OCI-LY1 (cell line): ENCODE measurements at regions not wholly inside any gene's neighbourhood (a gene's known extent, or its start where the extent isn't known, plus 50 kb on each side); places are given as distances from the start of the nearest gene placed in this dataset.

ENCODE experiments used
- EZH2 ChIP-seq: fragments of 200-600 bp; sonication (generic), shearing (Covaris generic); IDR thresholded peaks from 2 replicates; pipeline ENCODE4 v1.8.0; 2017; ENCODE audit warnings: borderline replicate concordance, mixed run types, mild to moderate bottlenecking, antibody characterized with exemption, low read length, moderate library complexity, mixed read lengths
- TF ChIP-seq, protein P1 (sequence below): fragments of 200-600 bp; sonication (generic), shearing (Covaris generic); IDR thresholded peaks from 2 replicates; pipeline ENCODE4 v1.5.1; 2017; ENCODE audit warnings: mild to moderate bottlenecking, antibody characterized with exemption, low read length, moderate library complexity, mixed read lengths

DNA sequence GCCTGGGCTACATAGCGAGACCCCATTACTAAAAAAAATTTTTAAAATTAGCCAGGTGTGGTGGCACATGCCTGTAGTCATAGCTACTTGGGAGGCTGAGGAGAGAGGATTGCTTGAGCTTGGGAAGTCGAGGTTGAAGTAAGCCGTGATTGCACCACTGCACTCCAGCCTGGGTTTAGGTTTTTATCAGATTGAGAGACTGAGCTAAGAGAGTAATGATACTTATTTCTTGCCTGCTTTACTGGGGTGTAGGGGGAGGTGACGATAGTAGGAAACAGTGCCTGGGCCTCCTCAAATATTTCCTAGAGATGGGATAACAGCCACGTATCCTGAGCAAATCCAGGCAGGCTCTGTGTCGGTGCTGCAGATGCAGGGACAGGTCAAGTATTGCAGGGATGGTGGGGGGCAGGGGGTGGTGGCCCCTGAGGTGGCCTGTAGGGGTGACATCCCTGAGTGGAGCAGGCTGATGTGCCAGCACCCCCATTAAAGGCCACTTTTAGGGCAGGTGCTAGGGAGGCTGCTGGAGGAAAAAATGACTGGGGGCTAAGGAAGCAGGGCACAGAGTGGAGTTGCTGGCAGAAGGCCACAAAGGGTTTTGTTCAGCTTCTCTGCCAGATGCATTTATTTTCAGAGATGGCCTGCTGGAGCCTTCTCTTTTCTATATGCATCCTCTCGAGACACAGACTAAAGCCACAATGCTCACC, 130.5 kb downstream of the RHOU start:
- TF ChIP-seq, protein P1, sequence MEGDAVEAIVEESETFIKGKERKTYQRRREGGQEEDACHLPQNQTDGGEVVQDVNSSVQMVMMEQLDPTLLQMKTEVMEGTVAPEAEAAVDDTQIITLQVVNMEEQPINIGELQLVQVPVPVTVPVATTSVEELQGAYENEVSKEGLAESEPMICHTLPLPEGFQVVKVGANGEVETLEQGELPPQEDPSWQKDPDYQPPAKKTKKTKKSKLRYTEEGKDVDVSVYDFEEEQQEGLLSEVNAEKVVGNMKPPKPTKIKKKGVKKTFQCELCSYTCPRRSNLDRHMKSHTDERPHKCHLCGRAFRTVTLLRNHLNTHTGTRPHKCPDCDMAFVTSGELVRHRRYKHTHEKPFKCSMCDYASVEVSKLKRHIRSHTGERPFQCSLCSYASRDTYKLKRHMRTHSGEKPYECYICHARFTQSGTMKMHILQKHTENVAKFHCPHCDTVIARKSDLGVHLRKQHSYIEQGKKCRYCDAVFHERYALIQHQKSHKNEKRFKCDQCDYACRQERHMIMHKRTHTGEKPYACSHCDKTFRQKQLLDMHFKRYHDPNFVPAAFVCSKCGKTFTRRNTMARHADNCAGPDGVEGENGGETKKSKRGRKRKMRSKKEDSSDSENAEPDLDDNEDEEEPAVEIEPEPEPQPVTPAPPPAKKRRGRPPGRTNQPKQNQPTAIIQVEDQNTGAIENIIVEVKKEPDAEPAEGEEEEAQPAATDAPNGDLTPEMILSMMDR, result no peak
- no peak for TF ChIP-seq EZH2
